ENCODE measurements at regions not wholly inside any gene's neighbourhood (a gene's known extent, or its start where the extent isn't known, plus 50 kb on each side); places are given as distances from the start of the nearest gene placed in this dataset.

DNA sequence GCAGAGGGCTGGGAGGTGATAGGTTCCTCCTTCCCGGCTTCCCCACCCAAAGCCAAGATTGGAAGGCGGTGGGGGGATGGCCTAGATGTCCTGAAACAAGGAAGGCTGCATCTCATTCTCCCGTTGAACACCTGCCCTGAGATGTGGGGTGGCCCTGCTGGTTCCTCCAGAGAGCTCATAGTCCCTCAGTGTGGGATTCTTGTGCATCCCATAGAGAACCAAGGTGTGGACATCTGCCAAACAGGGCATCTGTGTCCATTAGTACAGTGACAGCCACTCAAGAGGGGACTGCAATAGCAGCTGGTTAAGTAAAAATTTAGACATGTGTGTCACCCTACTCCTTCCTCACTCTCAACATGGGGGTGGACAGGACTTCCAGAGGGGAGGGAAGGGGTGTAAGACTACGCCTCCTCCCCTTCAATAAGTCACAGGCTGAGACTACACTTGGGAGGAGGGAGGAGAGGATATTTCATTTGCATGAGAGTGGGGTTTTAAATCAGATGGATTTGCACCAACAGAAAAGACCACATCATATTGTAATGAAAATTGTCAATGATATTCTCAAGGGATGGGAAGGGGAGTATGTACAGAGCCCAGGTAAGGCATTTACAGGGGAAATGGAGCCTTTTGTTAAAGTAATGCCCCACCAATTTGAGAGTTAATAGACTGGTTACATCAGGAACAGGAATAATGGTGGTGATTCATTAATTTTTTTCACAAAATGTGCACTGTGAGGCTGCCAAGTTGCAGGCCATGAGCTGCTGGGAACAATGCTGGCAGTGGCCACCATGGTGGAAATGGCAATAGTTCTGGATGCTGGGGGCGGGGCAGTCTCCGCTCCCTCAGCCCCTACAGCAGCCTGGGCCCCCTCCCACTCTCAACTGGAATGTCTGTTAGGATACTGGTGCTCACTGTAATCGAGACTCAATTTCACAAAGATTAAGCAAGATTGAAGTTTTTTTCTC is 80.6 kb downstream of the TEX51 start:
- TF ChIP-seq EP300 (conservative IDR thresholded peaks at IDR 0.05; ENCODE audit: poor library complexity, severe bottlenecking), result no peak
- TF ChIP-seq, protein P1, sequence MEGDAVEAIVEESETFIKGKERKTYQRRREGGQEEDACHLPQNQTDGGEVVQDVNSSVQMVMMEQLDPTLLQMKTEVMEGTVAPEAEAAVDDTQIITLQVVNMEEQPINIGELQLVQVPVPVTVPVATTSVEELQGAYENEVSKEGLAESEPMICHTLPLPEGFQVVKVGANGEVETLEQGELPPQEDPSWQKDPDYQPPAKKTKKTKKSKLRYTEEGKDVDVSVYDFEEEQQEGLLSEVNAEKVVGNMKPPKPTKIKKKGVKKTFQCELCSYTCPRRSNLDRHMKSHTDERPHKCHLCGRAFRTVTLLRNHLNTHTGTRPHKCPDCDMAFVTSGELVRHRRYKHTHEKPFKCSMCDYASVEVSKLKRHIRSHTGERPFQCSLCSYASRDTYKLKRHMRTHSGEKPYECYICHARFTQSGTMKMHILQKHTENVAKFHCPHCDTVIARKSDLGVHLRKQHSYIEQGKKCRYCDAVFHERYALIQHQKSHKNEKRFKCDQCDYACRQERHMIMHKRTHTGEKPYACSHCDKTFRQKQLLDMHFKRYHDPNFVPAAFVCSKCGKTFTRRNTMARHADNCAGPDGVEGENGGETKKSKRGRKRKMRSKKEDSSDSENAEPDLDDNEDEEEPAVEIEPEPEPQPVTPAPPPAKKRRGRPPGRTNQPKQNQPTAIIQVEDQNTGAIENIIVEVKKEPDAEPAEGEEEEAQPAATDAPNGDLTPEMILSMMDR (IDR thresholded peaks at IDR 0.05; ENCODE audit: poor library complexity, severe bottlenecking), result no peak
- no peak for TF ChIP-seq TAF1 (IDR thresholded peaks at IDR 0.05; ENCODE audit: low read depth)
- no peak for TF ChIP-seq POLR2AphosphoS5 (IDR thresholded peaks at IDR 0.05)

Data from neural cell (in vitro differentiated cells).